ENCODE measurements at regions not wholly inside any gene's neighbourhood (a gene's known extent, or its start where the extent isn't known, plus 50 kb on each side); places are given as distances from the start of the nearest gene placed in this dataset.
"Not testable (repeated sequence)": the region's sequence is repeated elsewhere in the genome, so short reads cannot be mapped to it uniquely, and the experiment has no call there.

GRCh38 chr11:104704146-104704830 lies 194.0 kb downstream of the CASP12 start:
- no peak for DNase-seq

- no peak for DNase-seq
Observed at GRCh38 chr11:104700609-104701008, 197.7 kb downstream of the CASP12 start.

DNA sequence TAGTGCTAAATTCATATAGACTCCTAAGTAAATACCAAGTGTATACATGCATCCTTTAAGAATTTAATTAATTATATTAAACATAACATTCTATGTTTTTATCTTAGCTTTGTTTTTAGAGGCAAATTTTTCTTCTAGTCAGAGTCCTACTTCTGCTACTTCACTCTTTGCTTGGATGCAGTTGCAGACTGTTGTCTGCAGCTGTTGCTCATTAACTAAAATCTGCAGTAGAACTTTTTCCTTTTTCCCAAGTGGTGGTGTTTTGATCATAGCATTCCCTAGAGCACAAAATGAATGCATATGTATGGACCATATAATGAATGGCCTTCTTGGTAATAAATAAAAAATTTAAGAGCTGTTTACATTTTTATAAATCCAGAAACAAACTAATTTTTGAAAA lies 198.3 kb downstream of the CASP12 start:
- DNase-seq = no peak

- DNase-seq = no peak
Observed at GRCh38 chr11:104695065-104695463, 203.2 kb downstream of the CASP12 start.

GRCh38 chr11:104694259-104695064 lies 203.8 kb downstream of the CASP12 start:
- no peak for DNase-seq

GRCh38 chr11:104692751-104693150 lies 205.5 kb downstream of the CASP12 start:
- no peak for DNase-seq

DNA sequence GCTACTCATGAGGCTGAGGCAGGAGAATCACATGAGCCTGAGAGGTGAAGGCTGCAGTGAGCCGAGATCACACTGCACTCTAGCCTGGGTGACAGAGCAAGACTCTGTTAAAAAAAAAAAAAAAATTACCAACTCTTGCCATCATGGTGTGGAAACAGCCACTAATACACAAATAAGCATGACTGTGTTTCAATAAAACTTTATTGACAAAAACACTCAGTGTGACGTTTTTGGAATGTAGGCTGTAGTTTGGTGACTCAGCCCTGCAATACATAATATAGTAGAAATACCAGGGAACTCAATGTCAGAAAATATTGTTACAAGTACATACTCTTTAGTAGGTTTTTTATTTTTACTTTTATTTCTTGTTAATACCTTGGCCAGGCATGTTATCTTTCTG lies 207.1 kb downstream of the CASP12 start:
- no peak for DNase-seq

GRCh38 chr11:104690241-104690640 lies 208.0 kb downstream of the CASP12 start:
- DNase-seq = no peak

- no peak for DNase-seq
Observed at GRCh38 chr11:104688731-104689130, 209.5 kb downstream of the CASP12 start.

GRCh38 chr11:104682206-104682605 lies 216.1 kb downstream of the CASP12 start:
- no peak for DNase-seq

DNA sequence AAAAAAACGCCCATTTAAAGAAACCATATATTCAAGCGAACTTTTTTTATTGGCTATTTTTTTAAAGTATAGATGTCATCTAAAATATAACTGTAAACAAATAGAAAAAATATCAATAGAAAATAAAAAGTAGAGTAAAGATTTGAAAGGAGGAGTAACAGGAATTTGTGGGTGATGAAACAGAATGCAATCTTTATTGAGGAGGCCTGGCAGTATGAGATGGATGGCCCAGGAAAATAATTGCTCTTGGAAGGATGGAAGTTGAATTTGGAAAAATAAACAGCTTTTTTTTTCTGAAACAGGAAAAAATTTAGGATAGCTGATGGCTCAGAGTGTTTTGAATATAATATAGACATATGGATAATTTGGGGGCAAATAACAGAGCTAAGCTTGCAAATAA lies 219.0 kb downstream of the CASP12 start:
- no peak for DNase-seq

GRCh38 chr11:104678408-104678807 lies 219.9 kb downstream of the CASP12 start:
- no peak for DNase-seq

GRCh38 chr11:104677069-104677468 lies 221.2 kb downstream of the CASP12 start:
- not testable (repeated sequence) for DNase-seq

DNA sequence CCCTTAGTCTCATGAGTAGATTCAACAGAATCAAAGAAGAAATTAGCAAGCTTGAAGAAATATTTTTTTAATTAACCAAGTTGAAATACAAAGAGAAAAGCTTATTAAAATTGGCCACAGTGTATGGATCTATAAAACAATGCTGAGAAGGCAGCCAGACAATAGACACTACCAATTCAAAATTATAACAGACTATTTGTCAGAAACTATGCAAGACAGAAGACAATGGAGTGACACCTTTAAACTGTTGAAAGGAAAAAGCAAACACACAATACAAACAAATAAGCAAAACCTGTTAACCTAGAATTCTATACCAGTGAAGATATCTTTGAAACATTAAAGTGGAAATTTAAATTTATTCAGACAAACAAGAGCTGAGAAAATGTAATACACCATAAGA lies 225.4 kb downstream of the CASP12 start:
- no peak for DNase-seq

DNA sequence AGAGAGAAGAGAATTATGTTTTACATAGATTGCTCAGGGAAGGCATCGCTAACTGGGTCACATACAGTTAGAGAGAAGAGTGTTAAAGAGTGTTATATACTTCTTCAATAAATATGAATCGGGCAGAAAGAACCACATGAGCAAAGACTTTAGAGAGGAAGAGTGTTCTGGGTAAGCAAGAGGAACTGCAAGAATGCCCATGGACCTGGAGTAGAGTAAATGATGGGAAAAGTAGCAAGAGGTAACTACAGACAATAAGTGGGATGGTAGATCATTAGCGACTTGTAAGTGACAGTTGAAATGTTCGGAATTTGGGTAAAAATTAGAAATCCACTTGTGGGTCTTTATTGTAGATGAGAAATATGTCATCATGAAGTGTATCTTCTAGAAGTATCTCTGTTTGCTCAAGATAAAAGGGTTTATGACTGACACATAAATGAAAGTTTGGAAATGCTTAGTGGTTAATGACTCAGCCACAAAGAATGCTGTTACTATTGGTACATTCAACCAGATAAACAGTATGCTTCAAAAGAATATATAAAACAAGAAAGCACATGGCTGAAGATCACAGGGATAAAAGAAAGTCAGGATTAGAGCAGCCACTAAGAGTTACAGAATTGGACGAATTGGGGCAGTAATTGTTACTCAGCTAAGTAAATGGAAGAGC lies 229.3 kb downstream of the CASP12 start:
- DNase-seq = no peak

- DNase-seq = no peak
Observed at GRCh38 chr11:104666624-104667023, 231.6 kb downstream of the CASP12 start.

DNA sequence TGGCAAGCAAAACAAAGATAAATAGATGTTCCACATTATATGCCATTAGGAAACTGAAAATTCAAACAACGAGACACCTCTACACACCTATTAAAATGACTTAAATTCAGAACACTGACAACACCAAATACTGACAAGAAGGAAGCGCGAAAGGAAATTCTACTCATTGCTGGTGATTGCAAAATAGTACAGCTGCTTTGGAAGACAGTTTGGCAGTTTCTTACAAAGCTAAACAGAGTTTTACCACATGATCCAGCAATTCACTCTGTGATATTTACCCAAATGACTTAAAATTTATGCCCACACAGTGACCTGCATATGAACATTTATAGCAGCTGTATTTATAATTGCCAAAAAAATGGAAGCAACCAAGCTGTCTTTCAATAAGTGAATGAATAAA lies 232.6 kb downstream of the CASP12 start:
- DNase-seq = no peak

DNA sequence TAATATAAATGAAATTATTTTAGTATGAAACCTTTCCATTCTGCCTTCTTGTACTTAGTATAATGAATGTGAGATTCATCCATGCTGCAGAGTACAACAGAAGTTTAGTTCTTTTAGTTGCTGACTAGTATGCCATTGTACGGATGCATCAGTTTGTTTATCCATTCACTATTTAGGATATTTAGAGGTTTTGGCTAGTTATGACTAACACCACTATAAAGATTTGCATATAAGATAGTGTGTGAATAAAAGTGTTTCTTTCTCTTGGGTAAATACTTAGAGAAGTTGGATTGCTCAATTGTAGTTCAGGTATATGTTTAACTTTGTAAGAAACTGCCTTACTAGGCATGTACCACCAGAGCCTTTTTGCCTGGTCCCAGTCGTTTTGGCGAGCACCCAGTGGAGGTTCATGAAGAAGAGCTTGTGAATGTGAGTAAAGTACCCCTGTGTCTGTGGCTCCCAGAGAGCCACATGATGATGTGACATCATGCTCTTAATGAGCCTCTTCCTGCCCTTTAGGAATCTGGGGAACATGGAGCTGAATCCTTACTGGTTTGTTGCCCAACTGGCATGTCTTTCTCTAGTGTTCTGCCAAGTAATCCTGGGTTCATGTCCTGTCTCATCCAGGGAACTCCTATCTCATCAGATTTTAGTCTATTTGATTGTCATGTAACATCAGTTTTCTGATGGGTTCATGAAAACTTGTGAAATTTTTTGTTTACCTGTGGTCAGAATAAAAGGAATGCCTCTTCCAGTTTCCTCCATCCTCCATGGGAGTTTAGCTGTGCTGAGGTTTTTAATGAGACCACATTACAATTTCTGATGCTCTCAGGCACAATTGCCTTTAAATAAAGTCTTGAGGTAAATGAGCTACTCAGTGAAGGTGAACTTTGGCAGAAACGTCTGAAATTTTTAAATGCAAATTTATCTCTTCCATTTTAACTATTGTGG lies 234.8 kb downstream of the CASP12 start:
- DNase-seq = no peak

- no peak for DNase-seq
Observed at GRCh38 chr11:104661901-104662300, 236.4 kb downstream of the CASP12 start.

GRCh38 chr11:104661471-104661870 lies 236.8 kb downstream of the CASP12 start:
- DNase-seq = no peak

- DNase-seq = no peak
Observed at GRCh38 chr11:104658177-104658576, 240.1 kb downstream of the CASP12 start.

Measured in hypothalamus (tissue), 51 donors.